HG03521 (cell line): ENCODE measurements at regions not wholly inside any gene's neighbourhood (a gene's known extent, or its start where the extent isn't known, plus 50 kb on each side); places are given as distances from the start of the nearest gene placed in this dataset.

Experiments
- ATAC-seq: cut with Tn5 transposase; IDR thresholded peaks from one replicate; pipeline ENCODE4 v1.9.1; 2021; ENCODE audit warnings: mild to moderate bottlenecking, moderate library complexity; ENCODE audit not compliant: unreplicated experiment

DNA sequence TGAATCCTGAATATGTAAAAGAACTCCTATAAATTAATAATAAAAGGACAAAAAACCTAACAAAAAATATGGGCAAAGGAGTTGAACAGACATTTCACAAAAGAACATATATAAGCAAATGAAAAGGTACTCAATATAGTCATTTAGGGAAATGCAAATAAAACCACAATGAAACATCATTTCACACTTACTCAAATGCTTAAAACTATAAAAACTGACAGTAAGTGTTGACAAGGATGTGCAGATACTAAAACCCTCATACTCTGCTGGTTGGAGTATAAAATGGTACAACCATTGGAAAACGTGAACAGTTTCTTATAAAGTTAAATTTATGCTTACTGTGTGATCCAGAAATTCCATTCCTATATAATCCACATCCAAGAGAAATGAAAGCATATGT lies 247.1 kb downstream of the GXYLT1 start:
- ATAC-seq: no peak

DNA sequence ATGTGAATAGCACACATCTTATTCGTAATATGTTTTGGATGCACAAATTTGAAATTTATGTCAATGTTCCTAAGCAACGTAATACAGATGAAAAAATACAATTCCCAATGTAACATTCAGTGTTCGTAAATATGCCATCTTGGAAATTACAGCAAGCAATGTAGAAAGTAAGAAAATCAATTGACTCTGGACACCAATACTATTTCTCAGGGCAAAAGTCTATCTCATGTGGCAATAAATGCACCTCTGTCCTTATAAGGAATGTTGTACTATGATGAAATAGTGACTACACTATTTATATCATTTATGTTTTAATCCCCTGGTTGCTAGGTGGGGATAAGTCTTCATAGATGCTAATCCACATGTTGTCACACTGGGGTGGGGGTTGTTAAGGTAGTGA lies 251.2 kb downstream of the GXYLT1 start:
- ATAC-seq: no peak

DNA sequence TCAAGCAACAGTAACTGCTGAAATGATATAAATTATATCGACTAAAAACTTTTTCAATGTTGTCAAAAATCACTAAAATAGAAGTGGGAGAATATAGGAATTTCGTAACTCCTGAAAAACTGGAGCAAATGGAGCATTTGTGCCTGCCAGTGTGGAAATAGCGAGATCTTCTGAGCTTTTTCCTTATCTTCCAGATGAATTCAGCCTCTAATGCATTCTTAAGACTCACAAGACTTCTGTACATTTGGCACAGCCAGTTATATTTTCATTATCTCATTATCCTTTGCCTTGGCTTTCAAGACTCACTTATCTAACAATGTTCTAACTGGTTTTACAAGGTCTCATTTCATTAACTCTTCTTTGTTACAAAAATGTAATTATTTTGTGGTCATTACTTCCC lies 252.4 kb downstream of the GXYLT1 start:
- no peak for ATAC-seq

DNA sequence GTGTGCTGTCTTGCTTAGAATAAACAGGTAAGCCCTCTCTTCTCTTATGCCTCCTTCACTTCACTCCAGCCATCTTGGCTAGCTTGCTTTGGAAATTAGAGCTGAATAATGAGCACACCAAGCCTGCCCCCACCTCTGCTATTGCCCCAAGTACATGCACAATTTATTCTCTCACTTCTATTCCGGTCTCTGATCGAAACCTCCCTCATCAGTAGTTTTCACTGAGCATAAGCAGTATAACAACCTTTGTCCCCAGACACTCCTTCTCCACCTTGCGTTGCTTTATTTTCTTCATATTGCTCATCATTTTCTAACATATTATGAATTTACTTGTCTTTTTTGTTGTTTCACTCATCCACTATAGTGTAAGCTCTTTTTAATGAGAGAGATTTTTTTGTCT lies 253.4 kb downstream of the GXYLT1 start:
- no peak for ATAC-seq

DNA sequence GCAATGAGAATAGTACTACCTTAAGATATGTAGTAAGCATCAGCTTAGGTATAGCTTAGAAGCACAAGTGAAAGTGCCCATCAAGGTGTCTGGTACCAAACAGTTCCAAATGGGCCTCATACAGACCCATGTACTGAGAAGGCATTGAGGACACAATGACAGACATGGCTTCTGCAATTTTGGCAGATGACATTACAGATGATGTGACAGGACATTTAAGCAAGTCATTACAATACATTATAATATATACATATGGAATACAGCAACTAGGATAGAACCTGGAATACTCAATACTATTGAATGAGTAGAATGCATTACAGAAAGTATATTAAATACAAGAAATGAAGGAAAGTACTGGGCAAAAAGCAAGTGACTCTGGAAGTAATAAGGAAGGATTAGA lies 256.4 kb downstream of the GXYLT1 start:
- no peak for ATAC-seq

DNA sequence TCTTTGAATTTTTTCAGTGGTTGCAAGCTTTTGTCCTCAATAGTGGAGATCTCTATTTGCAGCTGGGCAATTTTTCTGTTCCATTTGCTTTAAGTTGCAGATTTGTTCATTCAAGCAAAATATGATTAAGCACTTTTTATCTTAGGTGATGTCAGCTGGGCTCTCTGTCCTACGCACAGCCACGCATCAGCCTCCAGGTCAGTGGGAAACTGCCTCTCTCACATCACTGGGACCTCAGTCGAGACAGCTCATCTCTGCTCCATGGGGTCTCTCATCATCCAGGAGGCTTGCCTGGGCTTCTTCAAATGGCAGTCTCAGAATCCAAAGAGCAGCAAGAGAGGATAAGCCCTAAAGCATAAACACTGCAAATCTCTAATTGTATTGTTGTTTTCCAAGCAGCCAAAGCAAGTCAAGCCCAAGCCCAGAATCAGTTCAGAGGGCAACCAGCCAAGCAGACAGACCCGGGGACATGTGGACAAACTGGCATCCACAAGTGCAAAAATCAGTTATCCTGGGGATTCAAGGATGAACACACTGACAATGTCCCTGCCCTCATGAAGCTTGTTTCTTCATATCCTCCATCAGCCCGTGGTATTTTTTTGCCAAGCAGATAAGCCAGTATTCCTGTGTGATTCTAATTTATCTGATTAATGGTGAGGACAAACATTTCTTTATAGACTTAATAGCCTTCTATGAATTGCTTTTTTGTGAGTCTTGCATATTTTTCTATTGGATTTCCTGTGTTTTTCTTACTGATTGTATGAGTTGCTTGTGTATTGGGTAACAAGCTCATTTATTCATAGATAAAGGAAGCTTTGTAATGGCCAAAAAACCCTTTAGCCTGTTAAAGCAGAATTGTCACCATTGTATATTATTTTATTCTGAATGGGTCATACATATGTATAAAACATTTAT lies 262.5 kb downstream of the GXYLT1 start:
- no peak for ATAC-seq

DNA sequence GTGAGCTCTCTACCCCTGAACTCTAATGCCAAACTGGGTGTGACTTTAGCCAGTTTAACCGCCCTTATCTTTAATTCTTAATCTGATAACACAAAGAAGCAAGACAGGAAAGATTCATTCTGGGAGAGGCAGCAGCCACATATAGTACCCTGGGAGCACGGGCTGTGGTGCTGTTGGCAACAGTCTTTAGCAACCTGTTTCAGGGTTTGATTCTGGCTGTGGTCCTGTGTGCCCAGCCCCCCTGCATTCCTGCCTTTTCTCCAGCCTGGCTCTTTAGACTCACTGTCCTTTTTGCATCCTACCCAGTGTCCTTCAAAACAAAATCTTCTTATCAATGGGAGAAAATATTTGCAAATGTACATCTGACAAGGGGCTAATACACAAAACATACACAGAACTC lies 275.2 kb downstream of the GXYLT1 start:
- no peak for ATAC-seq

GRCh38 chr12:41866878-41867430 lies 277.7 kb downstream of the GXYLT1 start:
- no peak for ATAC-seq

- no peak for ATAC-seq
Measured at GRCh38 chr12:41856228-41856627, 288.4 kb downstream of the GXYLT1 start.

- no peak for ATAC-seq
Measured at GRCh38 chr12:41850046-41850445, 294.6 kb downstream of the GXYLT1 start.

- no peak for ATAC-seq
Measured at GRCh38 chr12:41846718-41847117, 298.0 kb downstream of the GXYLT1 start.

- no peak for ATAC-seq
Measured at GRCh38 chr12:41836416-41836815, 308.3 kb downstream of the GXYLT1 start.

DNA sequence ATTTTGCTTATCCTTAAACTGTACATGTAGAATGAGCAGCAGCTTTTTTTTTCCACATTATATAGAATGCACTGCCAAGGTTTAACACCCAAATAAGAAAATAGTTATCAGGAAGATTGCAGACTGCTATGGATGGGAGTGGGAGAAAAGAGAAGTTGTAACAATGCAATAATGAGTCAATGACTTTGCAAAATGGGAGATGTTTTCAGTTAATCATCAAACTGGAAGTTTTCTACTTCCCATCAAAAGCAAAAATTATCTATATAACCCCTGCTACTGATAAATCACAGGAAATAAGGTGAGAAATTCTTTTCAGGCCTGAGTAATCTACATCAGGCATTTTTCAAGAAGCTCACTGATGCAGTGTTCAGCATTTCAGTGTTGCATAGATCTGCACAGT lies 309.1 kb downstream of the GXYLT1 start:
- ATAC-seq: no peak

DNA sequence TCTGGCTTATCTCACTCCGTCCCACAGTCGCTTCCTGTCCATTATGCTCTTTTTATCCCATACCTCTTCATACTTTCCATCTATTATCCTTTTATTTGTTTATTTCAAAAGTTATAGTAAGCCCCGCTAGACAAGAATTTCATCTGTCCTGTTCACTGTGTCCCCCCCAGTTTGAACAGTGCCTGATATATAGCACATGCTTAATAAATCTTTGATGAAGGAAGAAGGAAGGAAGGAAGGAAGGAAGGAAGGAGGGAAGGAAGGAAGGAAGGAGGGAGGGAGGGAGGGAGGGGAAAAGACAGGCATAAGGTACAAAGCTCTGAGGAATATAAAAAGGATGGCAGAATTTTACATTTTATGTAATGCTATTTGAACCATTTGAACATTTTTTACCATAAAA lies 324.7 kb downstream of the GXYLT1 start:
- ATAC-seq: no peak

DNA sequence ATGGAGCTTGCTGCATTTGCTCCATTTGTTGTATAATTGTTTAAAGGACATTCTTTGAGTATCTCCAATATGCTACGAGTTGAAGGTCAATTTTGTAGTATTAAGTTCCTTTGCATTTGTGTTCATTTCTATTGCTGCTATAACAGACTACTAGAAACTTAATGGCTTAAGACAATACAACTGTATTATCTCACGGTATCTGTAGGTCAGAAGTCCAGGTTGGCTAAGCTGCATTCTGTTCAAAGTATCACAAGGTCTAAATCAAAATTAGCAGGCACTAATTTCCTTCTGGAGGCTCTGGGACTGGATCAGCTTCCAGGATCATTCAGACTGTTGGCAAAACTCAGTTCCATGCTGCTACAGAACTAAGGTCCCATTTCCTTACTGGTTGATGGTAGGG lies 340.6 kb downstream of the GXYLT1 start:
- no peak for ATAC-seq

- ATAC-seq: no peak
Measured at GRCh38 chr12:41802803-41803202, 341.9 kb downstream of the GXYLT1 start.

GRCh38 chr12:41801261-41801660 lies 343.4 kb downstream of the GXYLT1 start:
- no peak for ATAC-seq

DNA sequence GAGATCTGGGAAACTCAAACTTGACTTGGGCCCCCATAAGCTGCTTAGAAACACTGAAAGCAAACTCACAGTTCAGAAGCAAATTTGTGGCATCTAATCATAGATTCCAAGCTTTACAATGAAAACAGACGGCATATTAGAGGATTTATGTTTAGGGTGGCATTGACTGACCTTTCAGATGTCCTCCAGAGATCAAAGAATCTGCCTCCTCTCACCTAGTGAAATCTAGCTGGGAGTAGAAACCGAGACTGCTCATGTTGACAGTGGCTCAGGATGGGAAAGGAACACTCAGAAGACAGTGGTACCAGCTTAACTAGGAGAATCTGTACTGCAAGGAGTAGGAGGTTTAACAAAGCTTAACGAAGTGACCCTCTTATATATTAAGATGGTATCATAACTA lies 345.0 kb downstream of the GXYLT1 start:
- no peak for ATAC-seq

DNA sequence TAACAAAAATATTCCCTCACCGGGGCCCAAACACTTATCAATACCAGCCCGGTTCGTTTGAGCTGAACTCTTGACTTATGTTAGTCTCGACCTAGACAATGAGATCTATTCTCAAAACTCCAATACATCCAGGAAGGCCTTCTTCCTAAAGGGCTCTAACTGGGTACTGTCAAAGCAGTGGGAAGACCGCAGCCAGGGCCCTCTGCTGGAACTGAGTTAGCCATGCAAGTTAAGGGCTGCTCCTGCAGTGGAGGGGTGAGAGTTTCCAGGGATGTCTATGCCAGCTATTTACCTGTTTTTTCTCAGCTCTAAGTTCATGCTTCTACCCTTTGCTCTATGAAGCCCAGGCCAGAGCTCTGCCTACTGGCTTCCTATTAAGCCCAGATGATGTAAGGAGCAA lies 348.8 kb downstream of the GXYLT1 start:
- ATAC-seq: no peak

DNA sequence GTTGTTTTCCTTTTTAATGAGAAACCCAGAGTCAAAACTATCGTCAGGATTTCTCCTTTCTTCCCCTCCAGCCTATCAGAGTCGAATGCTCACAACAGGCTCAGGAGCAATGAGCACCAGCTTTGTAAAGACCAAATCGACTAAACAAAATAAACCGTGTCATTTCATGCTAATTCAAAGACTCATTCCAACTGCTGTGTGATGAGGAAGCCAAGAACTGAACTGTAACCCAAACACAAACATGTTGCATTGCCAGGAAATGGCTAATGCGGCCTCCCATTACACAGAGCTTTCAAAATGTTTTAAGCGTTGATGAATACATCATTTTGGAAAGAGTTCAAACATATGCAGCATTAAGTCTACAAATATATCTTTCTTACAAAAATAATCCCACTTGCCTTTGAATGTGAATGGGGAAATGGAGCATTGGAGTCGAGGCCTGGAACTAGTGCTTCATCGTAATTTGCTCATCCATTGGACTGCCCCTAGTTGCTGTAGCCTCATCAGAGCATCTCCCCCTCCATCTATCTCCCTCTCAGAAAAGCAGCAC lies 349.5 kb downstream of the GXYLT1 start:
- ATAC-seq: no peak

DNA sequence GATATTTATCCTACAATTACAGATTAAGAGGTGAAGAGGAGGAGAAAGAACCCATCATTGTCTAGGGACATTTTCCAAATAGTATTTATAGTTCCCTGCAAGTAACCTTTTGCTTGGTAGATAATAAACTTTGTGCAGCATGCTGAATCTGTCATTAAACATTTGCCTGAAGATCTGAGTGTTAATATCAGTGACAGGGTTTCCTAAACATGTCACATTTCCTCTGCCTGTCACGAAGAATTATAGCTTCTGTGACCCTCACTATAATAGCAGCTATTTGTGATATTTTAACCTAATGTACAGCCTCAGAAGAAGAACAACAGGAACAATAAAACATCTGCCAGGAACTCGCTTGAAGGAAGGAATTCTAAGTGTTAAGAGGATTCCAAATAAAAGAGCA lies 350.3 kb downstream of the GXYLT1 start:
- ATAC-seq: no peak

DNA sequence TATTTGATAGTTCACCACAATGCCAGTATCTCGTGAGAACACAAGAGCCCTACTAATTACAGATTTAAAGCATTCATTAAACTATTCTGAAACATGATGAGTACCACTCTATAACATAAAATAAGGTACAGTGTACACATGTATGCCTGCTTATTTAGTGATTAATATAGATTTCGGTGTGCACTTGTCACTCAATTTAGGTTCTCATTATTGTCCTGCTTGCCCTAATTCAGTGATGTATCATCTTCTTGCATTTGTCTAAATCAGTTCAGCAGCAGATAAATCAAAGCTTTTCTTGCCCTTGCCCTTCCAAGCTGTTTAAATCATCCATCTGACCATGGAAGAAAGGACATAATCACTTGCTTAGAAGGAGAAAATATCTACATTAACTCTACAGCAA lies 359.7 kb downstream of the GXYLT1 start:
- no peak for ATAC-seq
